Omental fat pad (tissue), 3 donors: ENCODE measurements at regions not wholly inside any gene's neighbourhood (a gene's known extent, or its start where the extent isn't known, plus 50 kb on each side); places are given as distances from the start of the nearest gene placed in this dataset.

ENCODE experiments used
- ATAC-seq: fragments of 150-250 bp; one replicate; pipeline ENCODE4 v1.9.1; 2016; ENCODE audit warnings: mild to moderate bottlenecking, moderate library complexity; ENCODE audit not compliant: low FRiP score
- DNase-seq: peaks from one replicate; pipeline ENCODE4 v3.0.0-alpha.2; 2019; ENCODE audit warnings: low spot score
- TF ChIP-seq, protein P1 (sequence below), 3 donors: fragments of 450-650 bp; IDR thresholded peaks; one replicate each; pipeline ENCODE4 v1.5.1; 2016 to 2017; ENCODE audit warnings: antibody characterized with exemption in 3 of 3, mild to moderate bottlenecking in 3 of 3, moderate library complexity in 2 of 3

DNA sequence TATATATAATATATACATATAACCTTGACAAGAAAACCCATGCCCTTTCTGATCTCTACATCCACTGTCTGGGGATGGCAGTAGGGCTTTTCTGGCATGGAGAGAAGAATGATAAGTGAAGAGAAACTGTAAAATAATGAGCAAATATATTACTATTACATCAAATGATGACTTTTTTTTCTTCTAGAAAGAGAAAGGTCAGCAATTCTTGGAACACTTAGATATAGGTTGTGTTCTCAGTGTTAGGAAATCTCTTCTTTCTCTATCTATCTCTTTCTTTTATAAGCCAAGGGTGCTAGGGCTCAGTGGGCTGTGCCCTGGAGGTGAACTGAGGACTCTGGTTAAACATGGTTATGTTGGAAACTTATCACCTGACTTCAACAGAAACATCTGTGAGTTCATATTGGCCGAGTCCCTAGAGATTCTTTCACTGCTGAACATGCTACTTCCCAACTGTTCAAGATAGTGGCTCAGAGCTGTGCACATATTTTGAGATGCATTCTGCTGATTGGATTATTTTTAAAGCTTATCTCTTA is 265.1 kb downstream of the GBA3 start:
- no peak for ATAC-seq
- TF ChIP-seq, protein P1, sequence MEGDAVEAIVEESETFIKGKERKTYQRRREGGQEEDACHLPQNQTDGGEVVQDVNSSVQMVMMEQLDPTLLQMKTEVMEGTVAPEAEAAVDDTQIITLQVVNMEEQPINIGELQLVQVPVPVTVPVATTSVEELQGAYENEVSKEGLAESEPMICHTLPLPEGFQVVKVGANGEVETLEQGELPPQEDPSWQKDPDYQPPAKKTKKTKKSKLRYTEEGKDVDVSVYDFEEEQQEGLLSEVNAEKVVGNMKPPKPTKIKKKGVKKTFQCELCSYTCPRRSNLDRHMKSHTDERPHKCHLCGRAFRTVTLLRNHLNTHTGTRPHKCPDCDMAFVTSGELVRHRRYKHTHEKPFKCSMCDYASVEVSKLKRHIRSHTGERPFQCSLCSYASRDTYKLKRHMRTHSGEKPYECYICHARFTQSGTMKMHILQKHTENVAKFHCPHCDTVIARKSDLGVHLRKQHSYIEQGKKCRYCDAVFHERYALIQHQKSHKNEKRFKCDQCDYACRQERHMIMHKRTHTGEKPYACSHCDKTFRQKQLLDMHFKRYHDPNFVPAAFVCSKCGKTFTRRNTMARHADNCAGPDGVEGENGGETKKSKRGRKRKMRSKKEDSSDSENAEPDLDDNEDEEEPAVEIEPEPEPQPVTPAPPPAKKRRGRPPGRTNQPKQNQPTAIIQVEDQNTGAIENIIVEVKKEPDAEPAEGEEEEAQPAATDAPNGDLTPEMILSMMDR (IDR thresholded peaks at IDR 0.05), result no peak
- DNase-seq, result no peak

- no peak for ATAC-seq
- TF ChIP-seq, protein P1 (IDR thresholded peaks at IDR 0.05), result no peak
Measured at GRCh38 chr4:22949161-22949855, 256.6 kb downstream of the GBA3 start.

DNA sequence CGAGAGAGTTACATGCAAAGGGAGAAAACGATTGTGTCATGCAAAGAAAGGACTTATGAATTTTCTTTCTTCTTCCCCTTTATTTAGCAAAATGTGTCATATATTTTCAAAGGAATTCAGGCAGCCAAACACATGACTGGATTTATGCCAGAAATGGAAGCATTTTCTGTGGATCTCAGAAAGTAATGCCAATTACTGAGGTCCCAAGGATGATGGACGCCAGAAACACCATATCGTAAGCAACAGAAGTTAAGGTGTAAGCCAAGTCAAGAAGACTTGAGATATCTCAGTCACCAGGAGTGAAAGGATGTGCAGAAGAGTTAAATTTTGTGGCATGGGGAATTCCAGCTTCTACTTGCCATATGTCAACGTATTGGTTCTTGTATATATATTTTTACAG is 255.1 kb downstream of the GBA3 start:
- ATAC-seq (no peak), DNase-seq (no peak)
- TF ChIP-seq, protein P1 (IDR thresholded peaks at IDR 0.05), result no peak

More at GRCh38 chr4:22949161-22949855, 256.6 kb downstream of the GBA3 start:
- DNase-seq, result no peak

- no peak for ATAC-seq
- TF ChIP-seq, protein P1 (IDR thresholded peaks at IDR 0.05), result no peak
Measured at GRCh38 chr4:22942920-22943559, 250.3 kb downstream of the GBA3 start.

GRCh38 chr4:22941688-22942375 is 249.1 kb downstream of the GBA3 start:
- DNase-seq, result no peak
- no peak for ATAC-seq
- TF ChIP-seq, protein P1 (IDR thresholded peaks at IDR 0.05), result no peak

More at GRCh38 chr4:22942920-22943559, 250.3 kb downstream of the GBA3 start:
- no peak for DNase-seq

GRCh38 chr4:22932326-22932725 is 239.6 kb downstream of the GBA3 start:
- ATAC-seq (no peak), DNase-seq (no peak)
- TF ChIP-seq, protein P1 (IDR thresholded peaks at IDR 0.05), result no peak
